22Rv1 (cell line): ENCODE measurements at regions not wholly inside any gene's neighbourhood (a gene's known extent, or its start where the extent isn't known, plus 50 kb on each side); places are given as distances from the start of the nearest gene placed in this dataset.

Experiments used
- ZFX ChIP-seq: fragments of 450-650 bp; IDR thresholded peaks from 2 replicates; pipeline ENCODE4 v1.6.1; 2017; ENCODE audit warnings: antibody characterized with exemption, borderline replicate concordance
- TF ChIP-seq, protein P1 (sequence below): fragments of 450-650 bp; IDR thresholded peaks from 2 replicates; pipeline ENCODE4 v1.5.1; 2017; ENCODE audit warnings: mild to moderate bottlenecking

DNA sequence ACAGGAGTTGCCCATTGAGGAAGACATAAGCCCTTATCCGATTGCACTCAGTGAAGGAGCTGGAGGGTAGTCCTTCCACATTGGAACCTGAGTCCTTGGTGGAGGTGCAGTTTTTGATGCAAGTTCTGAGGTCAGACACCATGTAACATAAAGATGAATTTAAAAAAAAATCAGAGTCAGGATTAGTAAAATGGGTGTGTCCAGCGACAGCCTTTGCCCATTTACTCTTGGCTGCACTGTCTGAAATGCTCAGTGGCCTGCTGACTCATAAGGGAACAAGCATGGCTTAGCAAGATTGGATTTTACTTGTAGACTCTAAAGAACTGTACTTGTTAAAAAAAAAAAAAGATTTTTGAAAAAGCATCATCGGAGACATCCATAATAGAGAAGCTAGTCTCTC is 241.1 kb upstream of the TOPAZ1 start:
- TF ChIP-seq, protein P1, sequence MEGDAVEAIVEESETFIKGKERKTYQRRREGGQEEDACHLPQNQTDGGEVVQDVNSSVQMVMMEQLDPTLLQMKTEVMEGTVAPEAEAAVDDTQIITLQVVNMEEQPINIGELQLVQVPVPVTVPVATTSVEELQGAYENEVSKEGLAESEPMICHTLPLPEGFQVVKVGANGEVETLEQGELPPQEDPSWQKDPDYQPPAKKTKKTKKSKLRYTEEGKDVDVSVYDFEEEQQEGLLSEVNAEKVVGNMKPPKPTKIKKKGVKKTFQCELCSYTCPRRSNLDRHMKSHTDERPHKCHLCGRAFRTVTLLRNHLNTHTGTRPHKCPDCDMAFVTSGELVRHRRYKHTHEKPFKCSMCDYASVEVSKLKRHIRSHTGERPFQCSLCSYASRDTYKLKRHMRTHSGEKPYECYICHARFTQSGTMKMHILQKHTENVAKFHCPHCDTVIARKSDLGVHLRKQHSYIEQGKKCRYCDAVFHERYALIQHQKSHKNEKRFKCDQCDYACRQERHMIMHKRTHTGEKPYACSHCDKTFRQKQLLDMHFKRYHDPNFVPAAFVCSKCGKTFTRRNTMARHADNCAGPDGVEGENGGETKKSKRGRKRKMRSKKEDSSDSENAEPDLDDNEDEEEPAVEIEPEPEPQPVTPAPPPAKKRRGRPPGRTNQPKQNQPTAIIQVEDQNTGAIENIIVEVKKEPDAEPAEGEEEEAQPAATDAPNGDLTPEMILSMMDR: no peak
- TF ChIP-seq ZFX: no peak
